Stimulated activated CD4-positive, alpha-beta T cell treated with anti-CD3 and anti-CD28 coated beads, Interleukin-2, amount 100 ng/mL, for 48 hours (primary cell): ENCODE measurements at regions not wholly inside any gene's neighbourhood (a gene's known extent, or its start where the extent isn't known, plus 50 kb on each side); places are given as distances from the start of the nearest gene placed in this dataset.
"Not testable (repeated sequence)": the region's sequence is repeated elsewhere in the genome, so short reads cannot be mapped to it uniquely, and the experiment has no call there.

ENCODE experiments used
- DNase-seq, 2 donors: peaks; one replicate each; pipeline ENCODE4 v3.0.0-alpha.2; 2020

GRCh38 chr17:77786740-77787505 lies 171.6 kb upstream of the TNRC6C start:
- DNase-seq = no peak

- DNase-seq = no peak
These were observed 168.2 kb upstream of the TNRC6C start for GRCh38 chr17:77790143-77790829.

- no peak for DNase-seq
These were observed 165.9 kb upstream of the TNRC6C start for GRCh38 chr17:77792626-77793025.

- no peak for DNase-seq
These were observed 165.1 kb upstream of the TNRC6C start for GRCh38 chr17:77793146-77793970.

- DNase-seq = no peak
These were observed 164.6 kb upstream of the TNRC6C start for GRCh38 chr17:77793971-77794235.

GRCh38 chr17:77794846-77795245 lies 163.7 kb upstream of the TNRC6C start:
- no peak for DNase-seq

- no peak for DNase-seq
These were observed 162.8 kb upstream of the TNRC6C start for GRCh38 chr17:77795685-77796084.

- no peak for DNase-seq
These were observed 162.2 kb upstream of the TNRC6C start for GRCh38 chr17:77796176-77796860.

- DNase-seq = no peak
These were observed 160.5 kb upstream of the TNRC6C start for GRCh38 chr17:77798031-77798430.

GRCh38 chr17:77798481-77798880 lies 160.0 kb upstream of the TNRC6C start:
- DNase-seq = no peak

- no peak for DNase-seq
These were observed 157.7 kb upstream of the TNRC6C start for GRCh38 chr17:77800816-77801215.

- DNase-seq = no peak
These were observed 156.8 kb upstream of the TNRC6C start for GRCh38 chr17:77801545-77802332.

GRCh38 chr17:77802333-77802615 lies 156.2 kb upstream of the TNRC6C start:
- DNase-seq = no peak

GRCh38 chr17:77802811-77803220 lies 155.7 kb upstream of the TNRC6C start:
- no peak for DNase-seq

- no peak for DNase-seq
These were observed 154.8 kb upstream of the TNRC6C start for GRCh38 chr17:77803726-77804125.

- no peak for DNase-seq
These were observed 153.6 kb upstream of the TNRC6C start for GRCh38 chr17:77804796-77805426.

- not testable (repeated sequence) for DNase-seq
These were observed 152.5 kb upstream of the TNRC6C start for GRCh38 chr17:77805970-77806369.

- no peak for DNase-seq
These were observed 151.3 kb upstream of the TNRC6C start for GRCh38 chr17:77807051-77807745.

GRCh38 chr17:77807746-77808441 lies 150.6 kb upstream of the TNRC6C start:
- DNase-seq = no peak

GRCh38 chr17:77808686-77809425 lies 149.6 kb upstream of the TNRC6C start:
- DNase-seq = no peak
